Stimulated activated naive CD8-positive, alpha-beta T cell treated with anti-CD3 and anti-CD28 coated beads, Interleukin-15, Interleukin-2, amounts not matched to agents 100 ng/mL and 50 ng/mL, for 24 hours (primary cell): ENCODE measurements at regions not wholly inside any gene's neighbourhood (a gene's known extent, or its start where the extent isn't known, plus 50 kb on each side); places are given as distances from the start of the nearest gene placed in this dataset.

Experiments
- H3K27ac Mint-ChIP-seq: one replicate; pipeline ENCODE4 v1.8.0; 2021; ENCODE audit warnings: mild to moderate bottlenecking, mixed read lengths
- H3K27me3 Mint-ChIP-seq: one replicate; pipeline ENCODE4 v1.8.0; 2021; ENCODE audit warnings: mixed read lengths
- H3K36me3 Mint-ChIP-seq: one replicate; pipeline ENCODE4 v1.8.0; 2021; ENCODE audit warnings: low read depth, mixed read lengths
- H3K4me1 Mint-ChIP-seq: one replicate; pipeline ENCODE4 v1.8.0; 2021; ENCODE audit warnings: low read depth, mixed read lengths
- H3K4me3 Mint-ChIP-seq: one replicate; pipeline ENCODE4 v1.8.0; 2021; ENCODE audit warnings: mild to moderate bottlenecking, mixed read lengths
- H3K9me3 Mint-ChIP-seq: one replicate; pipeline ENCODE4 v1.8.0; 2021; ENCODE audit warnings: mixed read lengths

DNA sequence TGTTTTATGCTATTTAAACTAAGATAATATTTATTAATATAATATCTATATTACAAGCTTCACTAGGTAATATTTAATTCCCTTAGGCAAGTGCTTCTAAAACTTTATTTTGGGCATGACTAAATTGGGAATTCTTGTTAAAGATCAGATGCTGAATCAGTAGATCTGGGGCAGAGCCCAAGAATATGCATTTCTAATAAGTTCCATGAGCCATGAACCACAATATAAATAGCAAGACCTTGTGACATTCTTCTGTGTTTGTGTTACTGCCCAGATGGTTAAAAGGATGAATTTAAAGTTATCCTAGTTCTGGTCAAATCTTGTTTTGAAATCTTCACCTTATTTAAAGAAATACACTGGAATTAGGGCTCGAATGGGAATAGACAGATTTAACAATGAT lies 258.4 kb upstream of the CACNA2D1 start:
- H3K4me3 Mint-ChIP-seq: no peak overlapping the region
- no peaks in the 10 kb centered on the region for H3K4me1 Mint-ChIP-seq
- H3K27me3 Mint-ChIP-seq: no peaks in the 10 kb centered on the region
- no peaks in the 10 kb centered on the region for H3K9me3 Mint-ChIP-seq
- H3K36me3 Mint-ChIP-seq: no peaks in the 10 kb centered on the region
- H3K27ac Mint-ChIP-seq: no peak overlapping the region

DNA sequence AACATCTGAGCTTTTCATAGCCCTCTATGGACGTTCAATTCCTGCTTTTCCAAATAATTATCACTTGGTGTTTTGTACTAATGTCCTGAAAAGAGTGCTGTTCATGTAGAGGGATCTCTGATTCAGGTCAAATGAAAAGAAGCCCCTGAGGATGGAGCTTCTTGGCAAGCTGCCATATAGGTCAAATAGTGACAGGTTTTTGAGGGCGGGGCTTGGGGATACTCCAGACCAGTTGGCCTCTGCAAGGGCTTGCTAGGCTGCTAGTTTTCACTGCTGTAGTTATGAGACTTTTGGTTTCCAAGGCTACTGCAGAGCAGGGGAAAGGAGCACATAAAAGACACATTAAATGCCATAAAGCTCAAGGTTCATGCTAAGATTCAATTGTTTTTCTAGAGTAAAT lies 257.2 kb upstream of the CACNA2D1 start:
- no peaks in the 10 kb centered on the region for H3K9me3 Mint-ChIP-seq
- H3K4me1 Mint-ChIP-seq: no peaks in the 10 kb centered on the region
- H3K36me3 Mint-ChIP-seq: no peaks in the 10 kb centered on the region
- no peak overlapping the region for H3K4me3 Mint-ChIP-seq
- no peaks in the 10 kb centered on the region for H3K27me3 Mint-ChIP-seq
- H3K27ac Mint-ChIP-seq: no peak overlapping the region

DNA sequence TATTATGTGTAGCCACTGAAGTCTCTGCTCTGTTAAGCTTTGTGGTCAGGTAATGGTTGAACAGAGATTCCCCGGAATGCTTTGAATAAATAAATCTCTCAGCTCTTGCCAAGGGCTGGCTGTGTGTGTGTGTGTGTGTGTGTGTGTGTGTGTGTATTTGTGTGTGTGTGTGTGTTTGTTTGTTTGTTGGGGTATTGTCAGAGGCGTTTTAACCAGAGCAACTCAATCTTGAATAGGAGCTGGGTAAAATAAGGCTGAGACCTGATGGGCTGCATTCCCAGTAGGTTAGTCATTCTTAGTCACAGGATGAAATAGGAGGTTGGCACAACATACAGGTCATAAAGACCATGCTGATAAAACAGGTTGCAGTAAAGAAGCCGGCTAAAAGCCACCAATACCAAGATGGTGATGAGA lies 256.2 kb upstream of the CACNA2D1 start:
- no peaks in the 10 kb centered on the region for H3K4me1 Mint-ChIP-seq

DNA sequence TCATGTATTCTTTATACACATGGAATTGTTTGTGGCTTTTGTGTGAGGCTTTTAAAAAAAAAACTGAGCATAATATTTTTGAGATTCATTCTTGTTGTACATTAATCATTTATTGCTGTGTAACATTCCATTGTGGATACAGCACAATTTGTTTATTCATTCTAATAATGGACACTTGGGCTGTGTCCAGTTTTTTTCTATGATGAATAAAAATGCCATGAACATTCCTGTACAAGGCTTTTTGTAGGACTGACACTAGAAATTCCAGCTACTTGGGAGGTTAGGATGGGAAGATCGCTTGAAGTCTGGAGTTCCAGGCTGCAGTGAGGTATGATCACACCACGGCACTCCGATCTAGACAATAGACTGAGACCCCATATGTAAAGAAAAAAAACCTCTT lies 254.3 kb upstream of the CACNA2D1 start:
- no peaks in the 10 kb centered on the region for H3K27me3 Mint-ChIP-seq
- H3K4me3 Mint-ChIP-seq: no peak overlapping the region
- no peak overlapping the region for H3K27ac Mint-ChIP-seq
- no peaks in the 10 kb centered on the region for H3K9me3 Mint-ChIP-seq
- no peaks in the 10 kb centered on the region for H3K4me1 Mint-ChIP-seq
- H3K36me3 Mint-ChIP-seq: no peaks in the 10 kb centered on the region

More for the DNA sequence above, 256.2 kb upstream of the CACNA2D1 start:
- no peak overlapping the region for H3K4me3 Mint-ChIP-seq
- no peaks in the 10 kb centered on the region for H3K9me3 Mint-ChIP-seq
- no peaks in the 10 kb centered on the region for H3K27me3 Mint-ChIP-seq
- H3K36me3 Mint-ChIP-seq: no peaks in the 10 kb centered on the region
- H3K27ac Mint-ChIP-seq: no peak overlapping the region

DNA sequence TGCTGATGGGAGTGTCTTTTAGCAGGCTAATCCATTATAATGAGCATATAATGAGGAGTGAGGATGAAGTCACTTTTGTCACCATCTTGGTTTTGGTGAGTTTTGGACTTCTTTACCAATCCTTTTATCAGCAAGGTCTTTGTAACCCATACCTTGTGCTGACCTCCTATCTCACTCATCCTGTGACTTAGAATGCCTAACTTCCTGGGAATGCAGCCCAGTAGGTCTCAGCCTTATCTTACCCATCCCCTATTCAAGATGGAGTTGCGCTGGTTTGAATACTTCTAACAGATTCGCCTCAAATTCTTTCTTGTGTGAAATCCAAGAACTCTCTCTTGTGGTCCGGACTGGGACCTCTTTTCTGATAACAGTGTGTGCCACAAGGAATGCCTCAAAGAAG lies 253.1 kb upstream of the CACNA2D1 start:
- Mint-ChIP-seq H3K36me3 (no peaks in the 10 kb centered on the region), H3K9me3 (no peaks in the 10 kb centered on the region), H3K27me3 (no peaks in the 10 kb centered on the region), H3K27ac (no peak overlapping the region), H3K4me1 (no peaks in the 10 kb centered on the region), H3K4me3 (no peak overlapping the region)

DNA sequence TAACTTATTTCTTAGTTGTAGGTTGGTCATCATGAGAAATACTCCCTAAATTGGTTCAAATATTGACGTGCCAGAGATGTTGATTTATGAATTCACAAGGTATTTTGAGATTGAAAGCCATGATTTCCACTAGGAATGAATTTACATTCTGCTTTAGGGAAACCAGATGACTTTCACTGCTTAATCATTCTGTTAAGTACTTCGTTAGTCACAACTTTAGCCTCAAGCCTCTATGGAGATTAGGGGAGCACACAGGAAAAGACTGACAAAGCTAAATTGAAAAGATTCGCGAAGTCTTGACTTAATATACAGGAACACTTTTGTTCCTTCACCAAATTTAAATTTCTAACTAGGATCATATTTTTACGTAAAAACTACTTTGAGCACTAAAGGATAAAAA lies 250.4 kb upstream of the CACNA2D1 start:
- H3K4me1 Mint-ChIP-seq: no peaks in the 10 kb centered on the region

DNA sequence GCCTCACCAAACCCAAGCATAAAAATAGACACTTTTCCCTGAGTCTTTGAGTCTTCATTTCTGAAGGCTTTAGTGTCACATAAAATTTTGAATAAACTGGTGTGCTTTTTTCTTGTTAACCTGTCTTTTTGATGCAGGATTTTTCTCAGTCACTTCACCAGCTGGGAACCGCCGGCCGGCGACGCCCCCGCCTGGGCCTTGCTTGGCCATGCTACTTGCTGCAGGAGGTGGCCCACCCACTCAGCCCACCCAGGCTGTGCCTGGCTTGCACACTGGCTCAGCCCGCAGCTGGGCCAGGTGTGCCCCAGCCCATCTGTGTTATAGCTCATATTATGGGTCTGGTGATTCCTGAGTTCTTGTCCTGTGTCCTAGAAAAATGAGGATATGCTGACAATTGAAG lies 247.4 kb upstream of the CACNA2D1 start:
- no peaks in the 10 kb centered on the region for H3K36me3 Mint-ChIP-seq
- H3K27ac Mint-ChIP-seq: no peak overlapping the region
- no peaks in the 10 kb centered on the region for H3K9me3 Mint-ChIP-seq
- H3K4me1 Mint-ChIP-seq: no peaks in the 10 kb centered on the region
- H3K27me3 Mint-ChIP-seq: no peaks in the 10 kb centered on the region
- no peak overlapping the region for H3K4me3 Mint-ChIP-seq

More for the DNA sequence above, 250.4 kb upstream of the CACNA2D1 start:
- no peak overlapping the region for H3K4me3 Mint-ChIP-seq
- no peaks in the 10 kb centered on the region for H3K36me3 Mint-ChIP-seq
- H3K27ac Mint-ChIP-seq: no peak overlapping the region
- no peaks in the 10 kb centered on the region for H3K9me3 Mint-ChIP-seq
- no peaks in the 10 kb centered on the region for H3K27me3 Mint-ChIP-seq

DNA sequence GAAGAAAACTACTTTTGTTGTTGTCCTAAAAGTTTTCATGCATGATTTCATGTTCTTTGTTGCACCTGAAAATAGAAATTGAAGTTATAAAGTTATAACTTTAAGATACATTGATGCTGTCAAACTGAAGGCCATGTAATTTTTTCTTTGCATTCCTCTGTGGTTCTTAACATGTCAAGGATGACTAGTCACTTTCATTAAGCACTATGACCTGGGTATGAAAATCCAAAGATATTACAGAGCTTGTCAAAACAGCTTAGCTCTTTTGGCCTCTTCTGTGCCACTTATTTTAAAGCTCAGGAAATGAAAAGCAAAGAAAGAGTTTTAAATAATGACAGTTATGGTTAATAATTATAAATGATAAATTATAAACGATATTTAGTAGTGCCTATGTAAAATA lies 241.6 kb upstream of the CACNA2D1 start:
- Mint-ChIP-seq H3K27ac (no peak overlapping the region), H3K4me3 (no peak overlapping the region), H3K36me3 (no peaks in the 10 kb centered on the region), H3K4me1 (no peaks in the 10 kb centered on the region), H3K9me3 (no peaks in the 10 kb centered on the region), H3K27me3 (no peaks in the 10 kb centered on the region)

DNA sequence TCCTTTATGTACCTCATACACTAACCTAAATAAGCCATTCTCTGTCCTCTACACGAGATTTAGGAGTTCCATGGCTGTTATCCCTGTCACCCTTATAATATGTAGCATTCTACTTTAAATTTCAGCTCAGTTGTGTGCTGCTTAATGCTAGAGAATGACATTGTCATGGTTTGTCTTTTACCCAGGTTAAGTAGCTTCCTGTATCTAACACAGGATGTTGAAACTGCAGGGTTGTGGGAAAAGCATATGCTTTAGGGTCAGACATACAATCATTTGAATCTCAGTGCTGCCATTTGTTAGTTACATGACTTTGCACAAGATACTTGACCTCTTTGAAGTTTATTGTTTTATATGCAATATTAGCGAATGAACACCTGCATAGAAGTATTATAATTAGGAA lies 235.1 kb upstream of the CACNA2D1 start:
- peak overlapping the region; percentile 74 for H3K27ac Mint-ChIP-seq
- no peaks in the 10 kb centered on the region for H3K27me3 Mint-ChIP-seq
- H3K9me3 Mint-ChIP-seq: peaks cover 8% of the 10 kb centered on the region
- peak overlapping the region; percentile 52 for H3K4me3 Mint-ChIP-seq
- peaks cover 28% of the 10 kb centered on the region for H3K4me1 Mint-ChIP-seq
- H3K36me3 Mint-ChIP-seq: no peaks in the 10 kb centered on the region

DNA sequence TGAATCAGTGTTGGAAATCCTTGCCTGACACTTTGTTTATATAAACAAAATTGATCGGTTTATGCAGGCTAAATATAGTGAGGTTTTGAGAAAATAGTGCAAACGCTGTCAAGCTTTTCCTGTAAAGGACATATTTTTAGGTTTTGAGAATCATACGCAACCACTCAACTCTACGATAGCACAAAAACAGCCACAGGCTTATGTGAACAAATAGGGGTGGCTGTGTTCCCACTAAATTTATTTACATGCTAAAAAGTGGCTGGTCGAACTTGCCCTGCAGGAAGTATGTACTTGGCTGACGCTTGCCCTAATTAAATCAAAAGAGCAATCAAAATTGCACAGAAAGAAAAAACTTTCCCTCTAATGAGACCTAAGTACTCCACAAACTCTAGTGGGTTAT lies 234.7 kb upstream of the CACNA2D1 start:
- H3K27ac Mint-ChIP-seq: peak overlapping the region; percentile 74
- H3K27me3 Mint-ChIP-seq: no peaks in the 10 kb centered on the region
- H3K4me3 Mint-ChIP-seq: peak overlapping the region; percentile 52
- H3K36me3 Mint-ChIP-seq: no peaks in the 10 kb centered on the region
- H3K9me3 Mint-ChIP-seq: peaks cover 8% of the 10 kb centered on the region
- H3K4me1 Mint-ChIP-seq: peaks cover 28% of the 10 kb centered on the region

DNA sequence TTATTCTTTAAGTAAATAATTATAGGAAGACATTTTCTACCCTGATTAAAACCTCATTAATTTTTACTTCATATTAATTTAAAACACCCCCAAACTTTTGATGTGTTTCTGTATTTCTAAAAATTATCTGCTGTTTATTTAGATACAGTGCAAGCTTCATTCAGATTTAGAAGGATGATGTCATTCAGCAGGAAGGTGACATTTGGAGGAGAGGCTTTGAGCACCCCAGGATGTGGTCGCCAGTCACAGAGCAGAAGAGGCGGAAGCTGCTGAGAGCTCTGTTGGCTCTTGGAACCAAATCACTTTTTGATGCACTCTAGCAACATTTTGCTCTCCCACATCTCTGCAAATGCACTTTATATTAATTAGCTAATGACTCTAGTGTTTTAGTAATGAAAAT lies 233.9 kb upstream of the CACNA2D1 start:
- Mint-ChIP-seq H3K4me3 (peak overlapping the region; percentile 42), H3K36me3 (no peaks in the 10 kb centered on the region), H3K4me1 (peaks cover 28% of the 10 kb centered on the region), H3K27ac (peak overlapping the region; percentile 78), H3K27me3 (no peaks in the 10 kb centered on the region), H3K9me3 (peaks cover 8% of the 10 kb centered on the region)

DNA sequence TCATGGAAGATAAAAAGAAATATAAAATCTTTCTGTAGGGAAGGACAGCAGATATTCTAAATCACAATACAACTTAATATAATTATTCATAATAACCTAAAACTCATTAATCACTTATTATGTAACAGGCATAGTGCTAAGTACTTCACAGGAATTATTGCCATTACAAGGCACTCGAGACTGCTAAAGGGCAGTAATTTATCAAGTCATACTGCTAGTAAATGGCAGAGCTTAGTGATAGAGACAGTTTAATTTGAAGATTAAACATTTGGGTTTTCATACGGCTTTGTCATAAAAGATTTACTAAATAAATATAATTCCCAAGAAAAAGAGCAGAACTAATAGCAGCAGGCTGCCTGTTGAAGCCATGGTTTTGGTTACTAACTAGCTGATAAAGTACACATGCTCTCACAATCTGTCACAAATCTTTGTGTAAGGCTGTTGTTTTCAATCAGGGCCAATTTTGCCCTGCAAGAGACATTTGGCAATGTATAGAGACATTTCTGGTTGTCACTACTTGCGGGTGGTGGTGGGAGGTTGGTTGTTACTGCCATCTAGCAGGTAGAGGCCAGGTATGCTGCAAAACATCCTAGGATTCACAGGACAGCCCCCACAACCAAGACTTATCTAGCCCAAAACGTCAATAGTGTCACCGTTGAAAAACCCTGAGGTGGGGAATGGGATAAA lies 233.3 kb upstream of the CACNA2D1 start:
- H3K4me3 Mint-ChIP-seq: no peak overlapping the region
- H3K9me3 Mint-ChIP-seq: peaks cover 8% of the 10 kb centered on the region
- H3K36me3 Mint-ChIP-seq: no peaks in the 10 kb centered on the region
- H3K27me3 Mint-ChIP-seq: no peaks in the 10 kb centered on the region
- H3K27ac Mint-ChIP-seq: peak overlapping the region; percentile 78
- H3K4me1 Mint-ChIP-seq: peaks cover 28% of the 10 kb centered on the region

DNA sequence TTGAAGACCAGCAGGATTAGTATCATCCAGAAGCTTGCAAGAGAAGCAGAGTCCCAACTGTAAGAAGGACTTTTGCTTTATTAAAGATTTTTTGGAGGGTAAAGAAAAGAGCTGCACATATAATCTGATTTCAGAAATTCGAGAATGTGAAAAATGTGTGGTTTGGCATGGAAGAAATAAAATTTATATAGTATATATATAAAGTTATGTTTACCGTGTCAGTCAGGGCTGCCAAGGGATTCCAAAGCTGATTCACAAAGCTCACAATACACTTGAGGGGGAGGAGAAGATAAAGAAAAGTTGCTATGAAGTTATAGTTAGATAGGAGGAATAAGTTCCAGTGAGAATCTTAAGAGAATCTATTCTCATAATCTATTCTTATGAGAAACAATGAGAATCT lies 231.8 kb upstream of the CACNA2D1 start:
- H3K9me3 Mint-ChIP-seq: peaks cover 8% of the 10 kb centered on the region
- H3K27me3 Mint-ChIP-seq: no peaks in the 10 kb centered on the region
- H3K4me1 Mint-ChIP-seq: peaks cover 28% of the 10 kb centered on the region
- no peak overlapping the region for H3K4me3 Mint-ChIP-seq
- H3K36me3 Mint-ChIP-seq: no peaks in the 10 kb centered on the region
- no peak overlapping the region for H3K27ac Mint-ChIP-seq

DNA sequence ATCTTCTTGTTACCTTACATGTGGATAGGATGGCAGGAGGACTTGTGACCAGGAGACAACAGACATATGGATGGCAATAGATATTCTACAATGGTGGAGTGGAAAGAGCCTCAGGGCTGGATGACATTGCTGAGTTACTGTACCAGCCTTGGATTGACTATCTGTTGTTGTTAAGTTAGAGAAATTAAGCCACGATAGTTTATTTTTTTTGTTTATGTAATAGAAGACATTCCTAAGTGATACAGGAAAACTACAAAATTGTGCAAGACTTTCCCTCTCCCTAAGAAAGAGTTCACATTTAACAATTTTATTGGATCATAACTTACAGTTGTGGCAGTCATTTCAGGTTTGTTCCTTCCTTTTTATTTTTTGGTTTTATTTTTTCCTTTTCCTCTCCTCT lies 230.7 kb upstream of the CACNA2D1 start:
- Mint-ChIP-seq H3K4me3 (no peak overlapping the region), H3K27ac (no peak overlapping the region), H3K36me3 (no peaks in the 10 kb centered on the region), H3K4me1 (peaks cover 24% of the 10 kb centered on the region), H3K27me3 (no peaks in the 10 kb centered on the region), H3K9me3 (peaks cover 8% of the 10 kb centered on the region)

DNA sequence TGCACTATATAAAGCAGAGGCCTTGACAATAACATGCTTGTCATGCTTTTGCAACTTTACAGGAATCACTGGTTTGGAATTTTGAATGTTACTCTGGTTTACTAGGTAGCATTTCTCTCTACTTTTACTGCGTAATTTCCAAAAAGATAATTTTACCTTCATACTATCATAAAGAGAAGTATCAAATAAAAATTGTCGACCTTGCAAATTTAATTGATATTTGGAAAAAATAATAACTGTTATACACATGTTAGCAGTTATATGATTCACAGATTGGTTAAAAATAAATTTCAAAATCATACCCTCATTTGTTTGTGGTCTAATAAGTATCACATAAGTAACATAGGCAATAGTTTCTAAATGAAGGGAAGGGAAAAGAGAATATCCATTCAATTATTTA lies 228.5 kb upstream of the CACNA2D1 start:
- H3K4me3 Mint-ChIP-seq: no peak overlapping the region
- H3K36me3 Mint-ChIP-seq: no peaks in the 10 kb centered on the region
- peaks cover 5% of the 10 kb centered on the region for H3K9me3 Mint-ChIP-seq
- peaks cover 8% of the 10 kb centered on the region for H3K4me1 Mint-ChIP-seq
- no peaks in the 10 kb centered on the region for H3K27me3 Mint-ChIP-seq
- H3K27ac Mint-ChIP-seq: no peak overlapping the region

DNA sequence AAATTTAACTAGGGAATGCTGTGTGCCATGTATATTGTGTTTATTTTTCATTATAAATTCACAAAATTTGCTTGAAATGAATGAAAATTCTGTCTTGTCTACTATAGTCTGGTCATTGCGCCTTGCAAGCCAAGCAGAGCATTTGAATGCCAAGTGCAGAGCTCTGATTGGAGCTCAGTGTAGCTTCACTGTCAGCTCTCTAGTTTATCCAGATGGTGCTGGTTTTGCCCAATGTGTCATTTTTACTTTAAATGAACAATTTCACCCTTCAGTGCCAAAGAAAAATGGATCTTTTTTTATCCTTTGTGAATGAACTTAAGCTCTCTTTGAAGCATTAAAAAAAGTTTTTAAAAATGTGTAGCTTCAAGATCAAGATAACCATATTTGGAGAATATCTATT lies 225.6 kb upstream of the CACNA2D1 start:
- H3K4me3 Mint-ChIP-seq: no peak overlapping the region
- H3K36me3 Mint-ChIP-seq: no peaks in the 10 kb centered on the region
- no peaks in the 10 kb centered on the region for H3K4me1 Mint-ChIP-seq
- H3K27me3 Mint-ChIP-seq: no peaks in the 10 kb centered on the region
- H3K9me3 Mint-ChIP-seq: no peaks in the 10 kb centered on the region
- H3K27ac Mint-ChIP-seq: no peak overlapping the region
